ENCODE measurements at regions not wholly inside any gene's neighbourhood (a gene's known extent, or its start where the extent isn't known, plus 50 kb on each side); places are given as distances from the start of the nearest gene placed in this dataset.

DNA sequence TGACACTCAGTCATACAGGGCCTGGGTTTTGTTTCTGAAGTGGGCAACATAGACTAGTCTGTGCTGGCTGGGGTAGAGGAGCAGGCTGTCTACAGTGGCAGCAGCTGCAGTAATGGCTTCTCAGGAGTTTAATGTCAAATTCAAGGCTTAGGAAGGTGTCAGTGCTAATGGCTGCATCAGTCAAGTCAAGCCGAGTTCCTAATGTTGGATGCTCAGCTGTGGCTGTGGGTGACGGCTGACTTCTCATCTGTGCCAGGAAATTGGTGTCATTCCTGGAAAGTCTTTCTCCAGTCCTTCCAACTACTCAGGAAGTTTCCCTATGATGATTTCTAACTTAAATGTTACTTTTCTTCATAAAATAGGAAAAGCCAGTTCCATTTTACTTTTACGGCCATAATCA lies 468.1 kb upstream of the IGFBP3 start:
- TF ChIP-seq, protein P1, sequence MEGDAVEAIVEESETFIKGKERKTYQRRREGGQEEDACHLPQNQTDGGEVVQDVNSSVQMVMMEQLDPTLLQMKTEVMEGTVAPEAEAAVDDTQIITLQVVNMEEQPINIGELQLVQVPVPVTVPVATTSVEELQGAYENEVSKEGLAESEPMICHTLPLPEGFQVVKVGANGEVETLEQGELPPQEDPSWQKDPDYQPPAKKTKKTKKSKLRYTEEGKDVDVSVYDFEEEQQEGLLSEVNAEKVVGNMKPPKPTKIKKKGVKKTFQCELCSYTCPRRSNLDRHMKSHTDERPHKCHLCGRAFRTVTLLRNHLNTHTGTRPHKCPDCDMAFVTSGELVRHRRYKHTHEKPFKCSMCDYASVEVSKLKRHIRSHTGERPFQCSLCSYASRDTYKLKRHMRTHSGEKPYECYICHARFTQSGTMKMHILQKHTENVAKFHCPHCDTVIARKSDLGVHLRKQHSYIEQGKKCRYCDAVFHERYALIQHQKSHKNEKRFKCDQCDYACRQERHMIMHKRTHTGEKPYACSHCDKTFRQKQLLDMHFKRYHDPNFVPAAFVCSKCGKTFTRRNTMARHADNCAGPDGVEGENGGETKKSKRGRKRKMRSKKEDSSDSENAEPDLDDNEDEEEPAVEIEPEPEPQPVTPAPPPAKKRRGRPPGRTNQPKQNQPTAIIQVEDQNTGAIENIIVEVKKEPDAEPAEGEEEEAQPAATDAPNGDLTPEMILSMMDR (IDR thresholded peaks at IDR 0.05): no peak
- TF ChIP-seq POLR2A (IDR thresholded peaks at IDR 0.05): no peak
